ENCODE measurements at regions not wholly inside any gene's neighbourhood (a gene's known extent, or its start where the extent isn't known, plus 50 kb on each side); places are given as distances from the start of the nearest gene placed in this dataset.

GRCh38 chr5:167156446-167156845 lies 1135.0 kb upstream of the WWC1 start:
- H3K27ac ChIP-seq (ENCODE audit: insufficient read depth, low read length, poor library complexity, severe bottlenecking), result no peak overlapping the region
- no peak overlapping the region for H3K4me3 ChIP-seq (ENCODE audit: insufficient read depth, low read depth, low read length, poor library complexity, severe bottlenecking)
- H3K9me3 ChIP-seq (ENCODE audit: control insufficient read depth, low read length), result no peaks in the 10 kb centered on the region
- no peaks in the 10 kb centered on the region for H3K27me3 ChIP-seq (replicated peaks; ENCODE audit: control insufficient read depth, insufficient read depth, low read length, poor library complexity, severe bottlenecking)
- no peak for DNase-seq
- no peaks in the 10 kb centered on the region for H3K4me1 ChIP-seq (ENCODE audit: control insufficient read depth, insufficient read depth, low read length, poor library complexity, severe bottlenecking)
- H3K36me3 ChIP-seq (ENCODE audit: control insufficient read depth, insufficient read depth, low read length), result no peaks in the 10 kb centered on the region

- Histone ChIP-seq H3K27ac (ENCODE audit: insufficient read depth, low read length, poor library complexity, severe bottlenecking) (no peak overlapping the region), H3K27me3 (replicated peaks; ENCODE audit: control insufficient read depth, insufficient read depth, low read length, poor library complexity, severe bottlenecking) (no peaks in the 10 kb centered on the region), H3K9me3 (ENCODE audit: control insufficient read depth, low read length) (no peaks in the 10 kb centered on the region), H3K4me1 (ENCODE audit: control insufficient read depth, insufficient read depth, low read length, poor library complexity, severe bottlenecking) (no peaks in the 10 kb centered on the region), H3K4me3 (ENCODE audit: insufficient read depth, low read depth, low read length, poor library complexity, severe bottlenecking) (no peak overlapping the region), H3K36me3 (ENCODE audit: control insufficient read depth, insufficient read depth, low read length) (no peaks in the 10 kb centered on the region)
- no peak for DNase-seq
Measured at GRCh38 chr5:167158588-167158987, 1132.9 kb upstream of the WWC1 start.

GRCh38 chr5:167160388-167160787 lies 1131.1 kb upstream of the WWC1 start:
- Histone ChIP-seq H3K9me3 (ENCODE audit: control insufficient read depth, low read length) (no peaks in the 10 kb centered on the region), H3K4me3 (ENCODE audit: insufficient read depth, low read depth, low read length, poor library complexity, severe bottlenecking) (no peak overlapping the region), H3K4me1 (ENCODE audit: control insufficient read depth, insufficient read depth, low read length, poor library complexity, severe bottlenecking) (no peaks in the 10 kb centered on the region), H3K27me3 (replicated peaks; ENCODE audit: control insufficient read depth, insufficient read depth, low read length, poor library complexity, severe bottlenecking) (no peaks in the 10 kb centered on the region), H3K36me3 (ENCODE audit: control insufficient read depth, insufficient read depth, low read length) (no peaks in the 10 kb centered on the region), H3K27ac (ENCODE audit: insufficient read depth, low read length, poor library complexity, severe bottlenecking) (no peak overlapping the region)
- no peak for DNase-seq

GRCh38 chr5:167166696-167167095 lies 1124.7 kb upstream of the WWC1 start:
- H3K4me3 ChIP-seq (ENCODE audit: insufficient read depth, low read depth, low read length, poor library complexity, severe bottlenecking), result no peak overlapping the region
- no peaks in the 10 kb centered on the region for H3K27me3 ChIP-seq (replicated peaks; ENCODE audit: control insufficient read depth, insufficient read depth, low read length, poor library complexity, severe bottlenecking)
- DNase-seq, result no peak
- no peaks in the 10 kb centered on the region for H3K9me3 ChIP-seq (ENCODE audit: control insufficient read depth, low read length)
- H3K4me1 ChIP-seq (ENCODE audit: control insufficient read depth, insufficient read depth, low read length, poor library complexity, severe bottlenecking), result no peaks in the 10 kb centered on the region
- H3K27ac ChIP-seq (ENCODE audit: insufficient read depth, low read length, poor library complexity, severe bottlenecking), result no peak overlapping the region
- no peaks in the 10 kb centered on the region for H3K36me3 ChIP-seq (ENCODE audit: control insufficient read depth, insufficient read depth, low read length)

DNA sequence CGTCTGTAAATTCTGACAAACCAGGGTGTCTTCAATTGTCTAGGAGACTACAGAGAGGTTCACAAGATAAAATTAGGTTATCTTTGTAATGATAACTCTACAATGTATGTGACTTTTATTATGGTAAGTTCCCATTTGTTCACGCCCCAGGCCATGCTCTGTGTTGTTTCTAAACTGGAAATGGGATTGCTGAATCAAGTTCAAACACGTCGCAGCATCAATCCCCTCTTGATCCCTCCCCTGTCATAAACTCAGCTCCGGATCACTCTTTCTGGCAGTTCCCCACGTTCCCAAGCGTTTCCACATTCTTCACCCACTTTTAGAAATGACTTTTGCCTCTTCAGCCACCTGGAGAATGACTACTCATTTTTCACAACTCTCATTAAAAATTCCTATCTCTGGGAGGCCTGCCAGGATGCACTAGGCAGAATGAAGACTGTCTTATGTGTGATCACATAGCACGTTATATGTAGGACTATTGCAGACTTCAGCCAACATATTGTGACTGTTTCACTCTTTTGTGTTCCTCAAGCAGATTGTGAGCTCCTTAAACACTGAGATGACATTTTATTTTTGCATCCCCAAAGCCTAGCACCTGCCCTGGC lies 1124.2 kb upstream of the WWC1 start:
- no peak overlapping the region for H3K4me3 ChIP-seq (ENCODE audit: insufficient read depth, low read depth, low read length, poor library complexity, severe bottlenecking)
- no peak overlapping the region for H3K27ac ChIP-seq (ENCODE audit: insufficient read depth, low read length, poor library complexity, severe bottlenecking)
- no peaks in the 10 kb centered on the region for H3K4me1 ChIP-seq (ENCODE audit: control insufficient read depth, insufficient read depth, low read length, poor library complexity, severe bottlenecking)
- no peak for DNase-seq
- H3K9me3 ChIP-seq (ENCODE audit: control insufficient read depth, low read length), result no peaks in the 10 kb centered on the region
- H3K27me3 ChIP-seq (replicated peaks; ENCODE audit: control insufficient read depth, insufficient read depth, low read length, poor library complexity, severe bottlenecking), result no peaks in the 10 kb centered on the region
- no peaks in the 10 kb centered on the region for H3K36me3 ChIP-seq (ENCODE audit: control insufficient read depth, insufficient read depth, low read length)

- Histone ChIP-seq H3K9me3 (ENCODE audit: control insufficient read depth, low read length) (no peaks in the 10 kb centered on the region), H3K27ac (ENCODE audit: insufficient read depth, low read length, poor library complexity, severe bottlenecking) (no peak overlapping the region), H3K27me3 (replicated peaks; ENCODE audit: control insufficient read depth, insufficient read depth, low read length, poor library complexity, severe bottlenecking) (no peaks in the 10 kb centered on the region), H3K4me1 (ENCODE audit: control insufficient read depth, insufficient read depth, low read length, poor library complexity, severe bottlenecking) (no peaks in the 10 kb centered on the region), H3K4me3 (ENCODE audit: insufficient read depth, low read depth, low read length, poor library complexity, severe bottlenecking) (no peak overlapping the region), H3K36me3 (ENCODE audit: control insufficient read depth, insufficient read depth, low read length) (no peaks in the 10 kb centered on the region)
- DNase-seq, result no peak
Measured at GRCh38 chr5:167168971-167169370, 1122.5 kb upstream of the WWC1 start.

DNA sequence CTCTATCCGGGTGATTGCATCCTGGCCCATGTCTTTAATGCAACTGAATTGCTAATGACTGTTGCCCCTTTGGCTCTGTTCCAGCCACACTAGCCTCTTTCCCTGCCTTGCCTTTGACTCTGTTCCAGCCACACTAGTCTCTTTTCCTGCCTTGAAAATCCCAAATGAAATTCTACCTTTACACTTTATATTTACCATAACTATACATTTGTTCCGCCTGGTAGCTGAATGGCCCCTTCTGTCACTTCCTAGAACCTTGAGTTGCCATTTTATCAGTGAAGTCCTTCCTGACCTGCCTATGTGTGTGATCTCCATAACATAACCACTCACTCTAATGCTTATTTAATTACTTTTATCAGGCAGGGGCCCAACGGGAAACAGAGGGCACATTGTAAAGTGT lies 1120.4 kb upstream of the WWC1 start:
- no peaks in the 10 kb centered on the region for H3K9me3 ChIP-seq (ENCODE audit: control insufficient read depth, low read length)
- no peak overlapping the region for H3K27ac ChIP-seq (ENCODE audit: insufficient read depth, low read length, poor library complexity, severe bottlenecking)
- no peaks in the 10 kb centered on the region for H3K36me3 ChIP-seq (ENCODE audit: control insufficient read depth, insufficient read depth, low read length)
- H3K27me3 ChIP-seq (replicated peaks; ENCODE audit: control insufficient read depth, insufficient read depth, low read length, poor library complexity, severe bottlenecking), result no peaks in the 10 kb centered on the region
- no peak for DNase-seq
- H3K4me3 ChIP-seq (ENCODE audit: insufficient read depth, low read depth, low read length, poor library complexity, severe bottlenecking), result no peak overlapping the region
- H3K4me1 ChIP-seq (ENCODE audit: control insufficient read depth, insufficient read depth, low read length, poor library complexity, severe bottlenecking), result no peaks in the 10 kb centered on the region

- no peaks in the 10 kb centered on the region for H3K4me1 ChIP-seq (ENCODE audit: control insufficient read depth, insufficient read depth, low read length, poor library complexity, severe bottlenecking)
- H3K4me3 ChIP-seq (ENCODE audit: insufficient read depth, low read depth, low read length, poor library complexity, severe bottlenecking), result no peak overlapping the region
- no peaks in the 10 kb centered on the region for H3K36me3 ChIP-seq (ENCODE audit: control insufficient read depth, insufficient read depth, low read length)
- H3K27ac ChIP-seq (ENCODE audit: insufficient read depth, low read length, poor library complexity, severe bottlenecking), result no peak overlapping the region
- no peaks in the 10 kb centered on the region for H3K27me3 ChIP-seq (replicated peaks; ENCODE audit: control insufficient read depth, insufficient read depth, low read length, poor library complexity, severe bottlenecking)
- no peaks in the 10 kb centered on the region for H3K9me3 ChIP-seq (ENCODE audit: control insufficient read depth, low read length)
- DNase-seq, result no peak
Measured at GRCh38 chr5:167177736-167178135, 1113.7 kb upstream of the WWC1 start.

DNA sequence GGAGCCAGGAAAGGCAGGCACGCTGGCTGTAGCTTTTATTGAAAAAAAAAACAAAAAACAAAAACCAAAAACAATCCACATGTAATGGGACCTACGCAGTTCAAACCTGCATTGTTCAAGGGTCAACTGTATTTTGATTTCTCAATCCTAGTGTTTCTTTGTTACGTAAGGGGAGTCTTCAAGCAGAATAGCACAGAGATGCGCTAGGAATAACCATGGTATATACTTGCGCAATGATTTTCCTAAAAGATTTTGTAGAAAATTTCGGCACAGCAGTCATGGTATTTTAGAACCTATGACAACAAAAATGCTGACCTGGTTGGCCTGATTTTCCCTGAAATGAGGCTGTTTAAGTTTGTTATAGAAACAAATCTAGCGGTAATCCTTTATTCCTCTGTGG lies 1110.5 kb upstream of the WWC1 start:
- Histone ChIP-seq H3K9me3 (ENCODE audit: control insufficient read depth, low read length) (no peaks in the 10 kb centered on the region), H3K4me3 (ENCODE audit: insufficient read depth, low read depth, low read length, poor library complexity, severe bottlenecking) (no peak overlapping the region)

DNA sequence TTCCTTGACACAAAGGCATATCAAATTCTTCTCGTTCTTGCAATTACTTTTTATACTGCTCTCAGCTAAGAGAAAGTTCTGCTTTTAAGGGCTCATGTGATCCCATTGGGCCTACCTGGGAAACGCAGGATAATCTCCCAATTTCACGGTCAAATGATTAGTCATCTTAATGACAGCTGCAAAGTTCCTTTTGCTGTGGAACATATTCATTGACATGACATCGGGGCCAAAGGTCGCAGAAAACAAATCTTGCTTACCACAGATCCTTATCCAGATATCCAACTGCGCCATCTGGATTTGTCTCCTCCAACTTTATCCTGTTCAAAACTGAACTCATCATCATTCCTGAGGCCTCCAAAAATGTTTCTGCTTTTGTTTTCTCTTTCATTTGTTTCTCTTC lies 1085.6 kb upstream of the WWC1 start:
- Histone ChIP-seq H3K36me3 (ENCODE audit: control insufficient read depth, insufficient read depth, low read length) (no peaks in the 10 kb centered on the region), H3K4me3 (ENCODE audit: insufficient read depth, low read depth, low read length, poor library complexity, severe bottlenecking) (no peak overlapping the region), H3K27ac (ENCODE audit: insufficient read depth, low read length, poor library complexity, severe bottlenecking) (no peak overlapping the region), H3K9me3 (ENCODE audit: control insufficient read depth, low read length) (no peaks in the 10 kb centered on the region), H3K4me1 (ENCODE audit: control insufficient read depth, insufficient read depth, low read length, poor library complexity, severe bottlenecking) (no peaks in the 10 kb centered on the region), H3K27me3 (replicated peaks; ENCODE audit: control insufficient read depth, insufficient read depth, low read length, poor library complexity, severe bottlenecking) (no peaks in the 10 kb centered on the region)
- DNase-seq, result no peak

More for the DNA sequence above, 1110.5 kb upstream of the WWC1 start:
- no peak for DNase-seq
- Histone ChIP-seq H3K36me3 (ENCODE audit: control insufficient read depth, insufficient read depth, low read length) (no peaks in the 10 kb centered on the region), H3K27ac (ENCODE audit: insufficient read depth, low read length, poor library complexity, severe bottlenecking) (no peak overlapping the region), H3K27me3 (replicated peaks; ENCODE audit: control insufficient read depth, insufficient read depth, low read length, poor library complexity, severe bottlenecking) (no peaks in the 10 kb centered on the region), H3K4me1 (ENCODE audit: control insufficient read depth, insufficient read depth, low read length, poor library complexity, severe bottlenecking) (no peaks in the 10 kb centered on the region)

Data from effector memory CD4-positive, alpha-beta T cell (primary cell).